Tibial nerve (tissue), 3 donors: ENCODE measurements at regions not wholly inside any gene's neighbourhood (a gene's known extent, or its start where the extent isn't known, plus 50 kb on each side); places are given as distances from the start of the nearest gene placed in this dataset.

ENCODE experiments used
- CTCF ChIP-seq, 5 experiments: fragments of 200-600 bp in 3 of 5; fragments of 450-650 bp in 2 of 5; sonication (generic) in 3 of 5; IDR thresholded peaks; one replicate each; pipeline ENCODE4 v1.5.1; 2016 to 2019; ENCODE audit warnings: antibody characterized with exemption in 5 of 5, mild to moderate bottlenecking in 3 of 5, moderate library complexity in 2 of 5
- POLR2A ChIP-seq, 2 donors: fragments of 450-650 bp; IDR thresholded peaks; one replicate each; pipeline ENCODE4 v1.6.1; 2017; ENCODE audit warnings: antibody characterized with exemption in 2 of 2, mild to moderate bottlenecking in 2 of 2, moderate library complexity in 2 of 2

GRCh38 chr18:6561420-6561861 is 146.7 kb upstream of the L3MBTL4 start:
- TF ChIP-seq CTCF (IDR thresholded peaks at IDR 0.05), result no peak
- TF ChIP-seq POLR2A (IDR thresholded peaks at IDR 0.05), result no peak
